ENCODE measurements at regions not wholly inside any gene's neighbourhood (a gene's known extent, or its start where the extent isn't known, plus 50 kb on each side); places are given as distances from the start of the nearest gene placed in this dataset.

DNA sequence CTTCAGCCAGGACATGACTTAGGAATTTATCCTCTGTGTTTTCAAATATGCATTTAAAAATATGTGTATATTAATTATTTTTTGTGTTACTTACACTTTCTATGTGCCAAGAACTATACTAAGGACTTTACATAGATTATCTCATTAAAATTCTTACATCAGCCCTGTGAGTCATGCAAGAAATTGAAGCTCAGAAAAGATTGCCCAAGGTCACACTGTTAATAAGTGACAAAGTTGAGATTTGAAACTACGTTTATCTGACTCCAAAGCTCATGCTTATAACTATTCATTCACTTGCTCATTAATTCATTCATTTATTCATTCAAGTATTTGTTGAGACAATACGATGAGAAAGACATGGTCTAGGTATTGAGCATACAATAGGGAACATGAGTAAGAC is 62.9 kb upstream of the CHRDL1 start:
- no TSS peak for BruUV-seq (replicated peaks)
- DNase-seq (ENCODE audit: low read depth, low spot score): no peak
- H3K4me3 ChIP-seq (replicated peaks in 1 of 2; ENCODE audit: low read depth in 1 of 2, low read length in 2 of 2): no peak overlapping the region
- no peaks in the 10 kb centered on the region for H3K9me2 ChIP-seq (ENCODE audit: insufficient read depth)
- CTCF ChIA-PET: no interaction called here
- RAD21 ChIA-PET (ENCODE audit: low non-redundant PET in 1 of 2, low total read pairs in 2 of 2, uncharacterized antibody in 2 of 2, unreplicated experiment in 2 of 2): no interaction called here
- no peak overlapping the region for H3K9ac ChIP-seq (ENCODE audit: low read length)
- peaks cover 3% of the 10 kb centered on the region; the same call in 1 of the 2 replicates for H3K27me3 ChIP-seq (ENCODE audit: insufficient read depth, low read length)
- H3K4me2 ChIP-seq (ENCODE audit: low read length): no peak overlapping the region
- POLR2A ChIA-PET: interaction anchor here (0.7 kb wide), 1 partner anchor 423 kb away, joined by 4 read pairs; no protein-coding TSS in a partner anchor
- no peak overlapping the region for H2AFZ ChIP-seq (ENCODE audit: low read depth, low read length, poor library complexity, severe bottlenecking)
- H3K36me3 ChIP-seq (ENCODE audit: control insufficient read depth in 1 of 2, insufficient read depth in 2 of 2, low read length in 2 of 2): no peaks in the 10 kb centered on the region
- no peak overlapping the region for H3K27ac ChIP-seq (ENCODE audit: low read depth, low read length)
- no peak for ATAC-seq
- no peak for TF ChIP-seq EGR1 (IDR thresholded peaks at IDR 0.05; ENCODE audit: low read depth)
- no peak for TF ChIP-seq ZFX (IDR thresholded peaks at IDR 0.05)
- TF ChIP-seq, protein P1, sequence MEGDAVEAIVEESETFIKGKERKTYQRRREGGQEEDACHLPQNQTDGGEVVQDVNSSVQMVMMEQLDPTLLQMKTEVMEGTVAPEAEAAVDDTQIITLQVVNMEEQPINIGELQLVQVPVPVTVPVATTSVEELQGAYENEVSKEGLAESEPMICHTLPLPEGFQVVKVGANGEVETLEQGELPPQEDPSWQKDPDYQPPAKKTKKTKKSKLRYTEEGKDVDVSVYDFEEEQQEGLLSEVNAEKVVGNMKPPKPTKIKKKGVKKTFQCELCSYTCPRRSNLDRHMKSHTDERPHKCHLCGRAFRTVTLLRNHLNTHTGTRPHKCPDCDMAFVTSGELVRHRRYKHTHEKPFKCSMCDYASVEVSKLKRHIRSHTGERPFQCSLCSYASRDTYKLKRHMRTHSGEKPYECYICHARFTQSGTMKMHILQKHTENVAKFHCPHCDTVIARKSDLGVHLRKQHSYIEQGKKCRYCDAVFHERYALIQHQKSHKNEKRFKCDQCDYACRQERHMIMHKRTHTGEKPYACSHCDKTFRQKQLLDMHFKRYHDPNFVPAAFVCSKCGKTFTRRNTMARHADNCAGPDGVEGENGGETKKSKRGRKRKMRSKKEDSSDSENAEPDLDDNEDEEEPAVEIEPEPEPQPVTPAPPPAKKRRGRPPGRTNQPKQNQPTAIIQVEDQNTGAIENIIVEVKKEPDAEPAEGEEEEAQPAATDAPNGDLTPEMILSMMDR (IDR thresholded peaks at IDR 0.05 in 2 of 3, conservative IDR thresholded peaks at IDR 0.05 in 1 of 3; ENCODE audit: borderline replicate concordance in 1 of 3, insufficient read depth in 1 of 3, low read depth in 2 of 3, low read length in 2 of 3): no peak
- TF ChIP-seq, protein P2, sequence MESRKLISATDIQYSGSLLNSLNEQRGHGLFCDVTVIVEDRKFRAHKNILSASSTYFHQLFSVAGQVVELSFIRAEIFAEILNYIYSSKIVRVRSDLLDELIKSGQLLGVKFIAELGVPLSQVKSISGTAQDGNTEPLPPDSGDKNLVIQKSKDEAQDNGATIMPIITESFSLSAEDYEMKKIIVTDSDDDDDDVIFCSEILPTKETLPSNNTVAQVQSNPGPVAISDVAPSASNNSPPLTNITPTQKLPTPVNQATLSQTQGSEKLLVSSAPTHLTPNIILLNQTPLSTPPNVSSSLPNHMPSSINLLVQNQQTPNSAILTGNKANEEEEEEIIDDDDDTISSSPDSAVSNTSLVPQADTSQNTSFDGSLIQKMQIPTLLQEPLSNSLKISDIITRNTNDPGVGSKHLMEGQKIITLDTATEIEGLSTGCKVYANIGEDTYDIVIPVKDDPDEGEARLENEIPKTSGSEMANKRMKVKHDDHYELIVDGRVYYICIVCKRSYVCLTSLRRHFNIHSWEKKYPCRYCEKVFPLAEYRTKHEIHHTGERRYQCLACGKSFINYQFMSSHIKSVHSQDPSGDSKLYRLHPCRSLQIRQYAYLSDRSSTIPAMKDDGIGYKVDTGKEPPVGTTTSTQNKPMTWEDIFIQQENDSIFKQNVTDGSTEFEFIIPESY (IDR thresholded peaks at IDR 0.05; ENCODE audit: extremely low read depth, insufficient replicate concordance, low read length): no peak
- no peak for TF ChIP-seq CEBPB (IDR thresholded peaks at IDR 0.05; ENCODE audit: low read depth)
- TF ChIP-seq YY1 (IDR thresholded peaks at IDR 0.05; ENCODE audit: extremely low read depth, insufficient replicate concordance, low read depth, low read length): no peak
- TF ChIP-seq, protein P3, sequence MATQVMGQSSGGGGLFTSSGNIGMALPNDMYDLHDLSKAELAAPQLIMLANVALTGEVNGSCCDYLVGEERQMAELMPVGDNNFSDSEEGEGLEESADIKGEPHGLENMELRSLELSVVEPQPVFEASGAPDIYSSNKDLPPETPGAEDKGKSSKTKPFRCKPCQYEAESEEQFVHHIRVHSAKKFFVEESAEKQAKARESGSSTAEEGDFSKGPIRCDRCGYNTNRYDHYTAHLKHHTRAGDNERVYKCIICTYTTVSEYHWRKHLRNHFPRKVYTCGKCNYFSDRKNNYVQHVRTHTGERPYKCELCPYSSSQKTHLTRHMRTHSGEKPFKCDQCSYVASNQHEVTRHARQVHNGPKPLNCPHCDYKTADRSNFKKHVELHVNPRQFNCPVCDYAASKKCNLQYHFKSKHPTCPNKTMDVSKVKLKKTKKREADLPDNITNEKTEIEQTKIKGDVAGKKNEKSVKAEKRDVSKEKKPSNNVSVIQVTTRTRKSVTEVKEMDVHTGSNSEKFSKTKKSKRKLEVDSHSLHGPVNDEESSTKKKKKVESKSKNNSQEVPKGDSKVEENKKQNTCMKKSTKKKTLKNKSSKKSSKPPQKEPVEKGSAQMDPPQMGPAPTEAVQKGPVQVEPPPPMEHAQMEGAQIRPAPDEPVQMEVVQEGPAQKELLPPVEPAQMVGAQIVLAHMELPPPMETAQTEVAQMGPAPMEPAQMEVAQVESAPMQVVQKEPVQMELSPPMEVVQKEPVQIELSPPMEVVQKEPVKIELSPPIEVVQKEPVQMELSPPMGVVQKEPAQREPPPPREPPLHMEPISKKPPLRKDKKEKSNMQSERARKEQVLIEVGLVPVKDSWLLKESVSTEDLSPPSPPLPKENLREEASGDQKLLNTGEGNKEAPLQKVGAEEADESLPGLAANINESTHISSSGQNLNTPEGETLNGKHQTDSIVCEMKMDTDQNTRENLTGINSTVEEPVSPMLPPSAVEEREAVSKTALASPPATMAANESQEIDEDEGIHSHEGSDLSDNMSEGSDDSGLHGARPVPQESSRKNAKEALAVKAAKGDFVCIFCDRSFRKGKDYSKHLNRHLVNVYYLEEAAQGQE (IDR thresholded peaks at IDR 0.05; ENCODE audit: low read depth): no peak
- no peak for TF ChIP-seq JUND (IDR thresholded peaks at IDR 0.05)
- TF ChIP-seq EZH2phosphoT487 (IDR thresholded peaks at IDR 0.05; ENCODE audit: borderline replicate concordance): no peak
- TF ChIP-seq, protein P4, sequence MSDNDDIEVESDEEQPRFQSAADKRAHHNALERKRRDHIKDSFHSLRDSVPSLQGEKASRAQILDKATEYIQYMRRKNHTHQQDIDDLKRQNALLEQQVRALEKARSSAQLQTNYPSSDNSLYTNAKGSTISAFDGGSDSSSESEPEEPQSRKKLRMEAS (IDR thresholded peaks at IDR 0.05): no peak
- no peak for TF ChIP-seq TCF7L2 (IDR thresholded peaks at IDR 0.05; ENCODE audit: borderline replicate concordance, extremely low read depth, insufficient read depth, insufficient read length)
- no peak for TF ChIP-seq SP1 (IDR thresholded peaks at IDR 0.05; ENCODE audit: low read depth)
- TF ChIP-seq SRF (IDR thresholded peaks at IDR 0.05; ENCODE audit: low read depth): no peak
- no peak for TF ChIP-seq SIN3A (IDR thresholded peaks at IDR 0.05; ENCODE audit: low read depth)
- TF ChIP-seq FOSL1 (IDR thresholded peaks at IDR 0.05; ENCODE audit: low read depth): no peak
- TF ChIP-seq CBX3 (IDR thresholded peaks at IDR 0.05; ENCODE audit: low read depth): no peak
- TF ChIP-seq ELF1 (IDR thresholded peaks at IDR 0.05; ENCODE audit: borderline replicate concordance, low read depth): no peak
- no peak for TF ChIP-seq POLR2A (IDR thresholded peaks at IDR 0.05; ENCODE audit: borderline replicate concordance, extremely low read depth, insufficient read depth, insufficient read length)
- TF ChIP-seq ZNF274 (IDR thresholded peaks at IDR 0.05; ENCODE audit: low read depth, low read length): no peak
- TF ChIP-seq, protein P5, sequence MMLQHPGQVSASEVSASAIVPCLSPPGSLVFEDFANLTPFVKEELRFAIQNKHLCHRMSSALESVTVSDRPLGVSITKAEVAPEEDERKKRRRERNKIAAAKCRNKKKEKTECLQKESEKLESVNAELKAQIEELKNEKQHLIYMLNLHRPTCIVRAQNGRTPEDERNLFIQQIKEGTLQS (IDR thresholded peaks at IDR 0.05): no peak
- no peaks in the 10 kb centered on the region for H3K4me1 ChIP-seq (ENCODE audit: control insufficient read depth in 1 of 2, insufficient read depth in 2 of 2, low read length in 2 of 2)
- intact Hi-C loops (cut with micrococcal nuclease): no loop called here
- no peaks in the 10 kb centered on the region for H4K20me1 ChIP-seq (ENCODE audit: insufficient read depth)
- H3K79me2 ChIP-seq (ENCODE audit: insufficient read depth, low read length): no peaks in the 10 kb centered on the region
- H3K9me3 ChIP-seq (ENCODE audit: control insufficient read depth in 1 of 2, insufficient read depth in 1 of 2, low read depth in 1 of 2, low read length in 2 of 2): no peaks in the 10 kb centered on the region
